ENCODE measurements at regions not wholly inside any gene's neighbourhood (a gene's known extent, or its start where the extent isn't known, plus 50 kb on each side); places are given as distances from the start of the nearest gene placed in this dataset.

DNA sequence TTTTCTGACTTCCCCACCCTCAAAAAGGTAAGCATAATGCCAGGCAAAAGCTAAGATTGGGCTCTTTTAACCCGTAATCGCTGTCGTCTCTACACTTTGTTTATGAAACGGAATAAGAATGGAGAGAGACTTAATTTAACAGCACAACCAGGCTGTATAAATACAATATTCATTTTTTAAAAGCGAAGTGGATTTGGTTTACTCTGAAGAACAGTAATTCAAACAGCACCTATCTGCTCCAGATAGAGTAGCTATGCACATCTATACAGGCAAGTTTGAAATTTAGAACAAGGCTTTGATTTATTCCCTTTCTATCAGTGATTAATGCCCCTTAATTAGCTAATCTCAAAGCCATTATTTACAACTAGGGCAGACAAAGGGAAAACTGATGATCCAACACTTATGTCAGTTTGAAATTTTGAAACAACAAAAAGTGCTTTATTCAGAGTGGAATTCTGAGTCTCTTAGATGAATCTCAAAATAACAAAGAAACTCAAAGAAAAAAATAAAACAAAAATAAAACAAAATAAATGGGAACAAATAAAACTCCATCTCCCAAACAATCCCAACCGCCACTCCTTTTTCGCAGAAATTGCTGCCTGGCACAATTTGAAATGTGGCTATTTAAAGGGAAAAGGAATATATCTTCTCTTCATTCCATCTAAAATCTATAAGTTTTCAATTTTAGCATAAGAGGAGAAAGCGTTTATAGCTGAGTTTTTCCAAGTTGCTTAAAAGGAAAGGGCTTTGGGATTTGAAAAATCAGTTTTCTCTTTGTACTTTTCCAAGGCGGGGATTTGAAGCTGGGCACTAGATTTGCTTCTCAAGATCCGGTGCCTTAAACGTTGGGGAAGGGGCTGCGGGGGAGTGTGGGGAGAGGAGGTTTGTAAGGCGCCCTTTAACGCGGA lies 298.6 kb downstream of the PARP8 start:
- no peak for DNase-seq (ENCODE audit: low read depth, low spot score)

DNA sequence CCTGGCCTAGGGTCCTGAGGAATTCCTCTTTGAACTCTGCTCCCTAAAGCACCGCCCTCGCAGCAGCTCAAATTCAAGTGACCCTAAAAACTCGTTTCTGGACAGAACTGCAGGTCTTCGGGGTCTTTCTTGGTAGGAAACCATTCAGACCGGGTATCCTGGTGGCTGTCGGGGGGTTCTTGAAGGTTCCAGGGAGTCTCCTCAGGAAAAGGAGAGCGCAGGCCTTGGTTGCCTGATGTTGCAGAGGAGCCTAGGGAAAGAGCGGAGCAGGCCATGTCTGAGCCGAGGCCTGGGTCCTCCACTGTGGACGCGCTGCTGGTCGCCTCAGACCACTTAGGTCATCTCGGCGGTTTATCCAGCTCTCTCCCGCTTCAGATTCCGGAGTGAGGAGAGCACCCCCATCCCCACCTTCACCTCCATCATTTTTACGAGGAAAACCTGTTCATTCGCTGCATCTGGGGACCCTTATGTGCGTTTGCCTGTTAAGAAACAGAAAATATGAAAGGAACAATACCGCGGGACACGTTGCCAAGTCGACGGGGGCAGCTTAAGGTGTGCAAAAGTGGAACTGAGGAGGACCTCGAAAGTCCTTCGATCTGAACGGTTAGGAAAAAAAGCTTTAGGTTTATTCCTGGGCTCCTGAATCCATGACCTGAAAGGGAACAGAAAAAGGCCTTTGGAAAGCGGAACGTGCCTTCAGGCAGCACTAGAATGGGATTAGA lies 299.4 kb downstream of the PARP8 start:
- no peak for DNase-seq (ENCODE audit: low read depth, low spot score)

DNA sequence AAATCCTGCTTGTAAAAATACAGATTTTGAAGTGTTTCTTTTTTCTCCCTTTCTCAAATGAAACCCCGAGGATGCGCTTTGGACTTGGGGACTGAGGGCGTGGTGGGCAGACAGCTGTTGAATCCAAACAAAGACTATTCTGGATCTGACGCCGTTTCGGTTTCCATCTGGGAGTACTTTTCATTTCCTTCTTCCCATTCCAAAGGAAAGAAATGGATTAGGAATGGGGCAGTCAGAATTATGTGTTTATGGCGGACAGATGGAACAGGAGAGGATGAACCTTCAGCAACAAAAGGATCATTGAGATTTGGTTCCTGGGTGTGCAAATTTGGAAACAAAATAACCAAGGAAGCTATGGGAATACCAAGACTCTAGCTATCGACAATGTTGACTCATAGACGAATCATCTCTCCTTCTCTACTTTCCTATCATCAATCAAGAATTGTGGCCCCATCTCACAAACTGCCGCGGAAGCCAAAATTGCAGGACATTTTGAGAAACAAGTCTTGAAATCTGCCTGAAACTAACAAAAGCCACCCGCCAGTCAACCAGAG lies 300.6 kb downstream of the PARP8 start:
- DNase-seq (ENCODE audit: low read depth, low spot score) = no peak

DNA sequence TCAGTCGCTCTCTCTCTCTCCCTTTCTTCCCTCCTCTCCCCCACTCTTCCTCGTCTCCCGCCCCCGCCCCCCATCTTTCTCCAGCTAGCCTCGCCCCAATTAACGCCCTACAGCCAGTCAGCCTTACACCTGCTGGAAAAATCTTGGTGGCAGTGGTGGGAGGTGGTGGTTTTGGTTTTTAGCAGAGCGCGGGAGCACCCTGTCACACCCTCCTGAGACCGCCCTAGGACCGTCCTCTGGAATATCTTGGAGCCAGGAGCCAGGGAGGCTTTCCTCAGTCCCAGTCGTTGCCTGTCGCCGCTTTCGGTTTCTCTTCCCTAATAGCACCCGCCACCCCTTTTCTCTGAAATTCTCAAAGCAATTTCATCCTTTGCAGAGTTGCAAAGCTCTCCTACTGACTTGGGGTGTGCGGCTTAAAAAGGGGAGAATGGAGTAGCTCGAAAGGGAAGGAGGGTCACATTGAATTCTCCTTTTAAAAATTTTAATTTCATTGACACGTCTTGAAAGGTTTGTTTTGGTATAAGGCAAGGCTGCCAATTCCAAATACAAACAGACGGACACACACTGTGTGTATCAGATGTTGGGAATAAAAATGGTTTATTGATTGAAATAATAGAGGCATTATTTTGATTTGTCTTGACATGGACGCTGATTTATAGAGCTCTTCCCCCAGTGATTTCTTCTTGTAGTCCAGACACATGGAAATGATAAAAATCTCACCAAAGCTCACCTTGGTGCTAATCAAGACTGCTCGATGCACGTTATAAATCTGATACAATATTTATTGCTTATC lies 301.3 kb downstream of the PARP8 start:
- no peak for DNase-seq (ENCODE audit: low read depth, low spot score)

DNA sequence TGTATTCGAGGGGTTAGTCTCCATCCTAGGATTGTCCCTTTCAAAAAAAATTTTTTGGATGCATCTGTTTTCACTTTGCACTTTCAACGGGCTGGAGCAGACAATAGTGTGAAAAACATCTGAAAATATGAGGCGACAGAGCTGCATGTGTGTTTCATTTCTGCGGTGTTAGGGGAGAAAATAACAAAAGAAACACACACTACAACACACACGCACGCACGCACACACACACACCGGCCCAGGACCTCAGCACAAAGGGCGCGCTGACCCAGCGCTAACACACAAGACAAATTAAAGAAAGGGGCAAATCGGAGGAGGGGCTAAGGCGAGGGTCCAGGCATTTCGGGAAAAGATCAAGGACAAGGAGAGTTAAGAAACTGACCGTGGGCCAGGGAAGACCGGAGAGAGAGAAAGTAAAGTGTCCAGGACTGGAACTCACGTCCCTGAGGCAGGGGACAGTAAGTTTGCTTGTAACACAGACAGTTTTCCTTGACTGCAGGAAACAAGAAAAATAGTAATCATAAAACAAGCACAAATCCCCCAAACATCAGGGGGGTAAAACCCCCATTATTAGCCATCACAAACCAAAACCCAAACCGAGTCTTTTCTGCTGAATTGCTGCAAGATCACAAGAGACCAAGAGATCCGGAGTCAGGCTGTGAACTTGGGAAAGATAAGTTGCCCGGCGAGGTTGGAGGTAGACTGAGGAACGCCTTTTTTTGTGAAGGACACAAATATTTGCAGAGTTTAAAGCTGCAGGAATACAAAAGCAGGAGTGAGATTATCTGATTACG lies 302.1 kb downstream of the PARP8 start:
- no peak for DNase-seq (ENCODE audit: low read depth, low spot score)

GRCh38 chr5:50969151-50970031 lies 303.0 kb downstream of the PARP8 start:
- DNase-seq (ENCODE audit: low read depth, low spot score) = no peak

DNA sequence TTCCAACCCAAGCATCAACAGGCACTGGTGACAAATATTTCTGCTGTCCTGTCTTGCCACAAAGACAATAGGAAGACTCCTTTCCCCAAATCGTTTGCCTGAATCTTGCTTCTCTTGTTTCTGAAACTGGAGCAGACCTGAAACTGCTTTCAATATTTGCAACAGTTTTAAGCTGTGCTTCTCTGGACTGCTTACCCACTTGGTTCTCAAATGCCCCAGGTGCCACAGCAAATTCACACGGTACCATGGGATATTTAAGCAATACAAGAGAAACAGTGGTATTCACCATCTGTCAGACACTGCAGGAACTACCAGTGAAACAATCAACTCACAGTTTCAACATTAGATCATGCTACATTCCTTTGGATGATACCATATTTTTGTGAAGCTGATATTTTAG lies 309.4 kb downstream of the PARP8 start:
- no peak for DNase-seq (ENCODE audit: low read depth, low spot score)

- no peak for DNase-seq (ENCODE audit: low read depth, low spot score)
Observed at GRCh38 chr5:50978924-50979323, 312.5 kb downstream of the PARP8 start.

GRCh38 chr5:50984640-50985039 lies 318.2 kb downstream of the PARP8 start:
- no peak for DNase-seq (ENCODE audit: low read depth, low spot score)

DNA sequence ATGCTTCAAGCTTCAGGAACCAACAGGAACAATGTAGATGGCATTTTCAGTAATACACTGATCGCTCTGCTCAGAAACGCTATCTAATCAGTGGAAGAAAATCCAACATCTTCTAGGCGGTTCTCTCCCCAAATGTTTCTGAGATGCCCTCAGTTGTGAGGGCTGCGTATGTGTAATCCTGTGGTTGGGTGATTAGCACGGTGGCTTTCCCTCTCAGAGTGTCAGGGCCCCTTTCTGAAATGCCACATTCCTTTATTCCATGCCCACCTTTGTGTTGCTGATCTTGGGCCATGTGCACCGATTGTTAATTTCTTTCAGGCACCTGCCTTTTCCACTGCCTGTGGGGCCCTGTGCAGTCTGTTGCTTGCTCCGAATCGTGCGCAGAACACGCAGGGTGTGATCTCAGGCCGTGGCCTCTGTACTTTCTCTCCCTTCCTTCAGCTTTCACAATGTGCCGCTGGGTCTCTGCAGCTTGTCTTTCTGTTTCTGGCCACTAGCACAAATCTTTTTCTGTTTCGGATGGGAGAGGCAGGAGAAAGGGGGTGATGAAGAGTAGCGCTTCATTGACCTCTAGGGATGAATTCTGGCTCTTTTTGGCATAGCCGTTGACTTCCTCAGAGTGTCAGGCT lies 324.0 kb downstream of the PARP8 start:
- DNase-seq (ENCODE audit: low read depth, low spot score) = no peak

DNA sequence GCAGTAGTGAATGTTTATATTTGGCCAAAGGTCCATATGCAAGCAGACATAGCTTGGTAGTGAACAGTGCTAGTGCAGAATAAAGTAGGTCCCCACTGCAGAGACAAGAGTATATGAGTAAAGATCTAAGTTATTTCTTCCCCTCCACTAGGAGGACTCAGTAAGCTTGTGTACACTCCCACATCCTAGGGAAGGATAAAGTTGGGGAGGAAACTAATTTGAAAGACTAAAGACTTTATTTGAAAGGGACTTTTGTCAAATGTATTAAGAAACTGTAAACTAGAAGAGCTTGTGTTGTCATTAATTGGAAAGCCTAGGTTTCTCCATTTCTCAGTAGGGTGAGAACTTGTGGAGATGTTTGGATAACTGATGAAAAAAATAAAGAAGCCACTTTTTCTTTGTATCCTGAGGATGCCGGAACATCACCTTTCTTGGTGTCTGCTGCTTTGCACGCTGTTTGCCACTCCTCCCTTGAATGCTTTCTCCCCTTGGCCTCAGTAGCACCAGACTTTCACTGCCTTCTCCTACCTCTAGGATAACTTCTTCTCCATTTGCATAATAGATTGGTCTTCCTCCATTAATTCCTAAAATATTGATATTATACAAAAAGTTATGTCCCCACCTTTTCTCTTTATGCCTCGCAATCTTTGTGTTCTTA lies 329.0 kb downstream of the PARP8 start:
- no peak for DNase-seq (ENCODE audit: low read depth, low spot score)

DNA sequence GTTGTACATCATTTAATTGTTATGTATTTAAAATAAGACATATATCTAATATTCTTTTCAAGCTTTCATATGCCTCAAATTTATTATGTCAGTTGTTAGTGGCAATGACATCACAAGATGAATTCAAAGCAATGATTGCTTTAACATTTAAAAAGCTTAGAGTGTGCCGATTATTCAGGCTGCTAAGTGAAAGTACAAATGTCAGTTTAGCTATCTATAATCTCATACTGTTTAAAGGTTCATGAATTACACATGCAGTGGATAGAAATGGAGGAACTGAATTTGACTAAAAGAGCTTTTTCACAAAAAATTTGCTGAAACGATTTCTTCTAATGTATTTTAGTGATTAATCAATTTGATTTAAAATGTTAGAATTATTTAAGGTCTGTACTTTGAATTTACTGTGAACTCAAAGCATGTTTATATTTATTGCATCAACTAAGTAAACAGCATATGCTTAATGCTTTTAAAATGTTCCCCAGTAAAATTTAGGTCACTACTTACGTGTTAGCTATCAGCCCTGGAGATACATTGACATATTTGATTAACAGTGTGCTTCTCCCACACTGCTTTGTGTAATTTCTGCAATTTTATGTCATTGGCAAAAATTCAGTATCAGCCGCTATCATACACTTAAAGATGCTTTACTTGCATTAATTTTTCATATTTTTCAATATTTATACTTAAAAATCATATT lies 334.9 kb downstream of the PARP8 start:
- DNase-seq (ENCODE audit: low read depth, low spot score) = no peak

DNA sequence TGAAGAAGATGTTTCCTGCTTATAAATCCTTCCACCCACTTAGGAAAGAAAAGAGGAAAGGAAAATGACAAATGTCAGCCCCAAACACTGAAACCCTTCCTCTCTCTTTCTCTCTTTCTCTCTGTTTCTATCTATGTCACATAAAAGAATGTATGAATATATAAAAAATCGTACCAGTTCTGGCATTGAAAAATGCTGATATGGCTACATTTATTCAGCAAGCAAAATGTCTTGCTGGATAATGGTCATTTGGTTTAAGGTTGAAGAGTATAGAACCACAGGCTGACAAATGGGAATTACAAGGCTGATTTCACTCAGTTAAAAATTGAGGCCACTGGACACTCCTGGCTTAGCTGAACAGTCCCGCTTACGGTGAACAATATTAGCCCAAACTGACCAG lies 335.9 kb downstream of the PARP8 start:
- no peak for DNase-seq (ENCODE audit: low read depth, low spot score)

DNA sequence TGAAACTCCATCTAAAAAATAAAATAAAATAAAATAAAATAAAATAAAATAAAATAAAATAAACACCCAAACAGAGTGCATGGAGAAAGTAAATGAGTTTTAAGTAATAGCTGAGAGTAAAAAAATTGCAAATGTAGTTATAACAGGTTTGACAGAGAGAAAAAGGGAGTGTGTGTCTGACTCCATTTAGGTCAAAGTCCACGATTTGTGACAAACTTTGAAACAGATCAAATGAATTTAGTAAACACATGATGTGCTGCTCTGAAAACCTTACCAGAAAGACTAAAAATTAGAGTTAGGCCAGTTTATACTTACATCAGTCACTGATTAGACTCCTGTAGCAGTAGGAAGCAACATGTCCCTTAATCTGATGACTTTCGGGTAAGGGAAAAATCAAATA lies 346.6 kb downstream of the PARP8 start:
- DNase-seq (ENCODE audit: low read depth, low spot score) = no peak

GRCh38 chr5:51018423-51018822 lies 352.0 kb downstream of the PARP8 start:
- no peak for DNase-seq (ENCODE audit: low read depth, low spot score)

GRCh38 chr5:51024263-51024662 lies 357.8 kb downstream of the PARP8 start:
- no peak for DNase-seq (ENCODE audit: low read depth, low spot score)

GRCh38 chr5:51027271-51027670 lies 356.0 kb upstream of the ISL1 start:
- no peak for DNase-seq (ENCODE audit: low read depth, low spot score)

DNA sequence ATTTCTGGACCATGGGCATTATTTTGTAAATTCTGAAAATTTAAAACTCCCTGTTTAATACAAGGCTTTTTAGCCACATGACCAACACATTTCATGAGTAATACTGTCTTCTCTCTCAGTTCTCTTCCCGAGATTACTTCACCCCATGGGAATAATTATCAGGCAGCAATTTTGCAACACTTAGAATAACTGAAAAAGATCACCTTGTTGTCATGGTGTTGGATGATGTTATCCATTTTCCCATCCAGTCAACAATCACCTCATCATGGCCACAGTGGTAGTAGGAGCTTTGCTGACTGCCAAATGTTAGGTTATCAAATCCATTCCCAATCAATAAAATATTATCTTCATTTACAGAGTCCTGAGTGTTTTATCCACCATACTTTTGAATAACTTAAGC lies 354.9 kb upstream of the ISL1 start:
- no peak for DNase-seq (ENCODE audit: low read depth, low spot score)

Data from activated naive CD8-positive, alpha-beta T cell treated with anti-CD3 and anti-CD28 coated beads, Interleukin-2, amount 50 U/mL, for 16 hours (primary cell).